HepG2 (cell line): ENCODE measurements at regions not wholly inside any gene's neighbourhood (a gene's known extent, or its start where the extent isn't known, plus 50 kb on each side); places are given as distances from the start of the nearest gene placed in this dataset.

Experiments
- CREB1 ChIP-seq, 2 experiments: fragments of 450-650 bp in 1 of 2; IDR thresholded peaks; 2 replicates each; pipeline ENCODE4 v1.6.1; 2016 to 2017; ENCODE audit warnings: control low read depth in 1 of 2, mild to moderate bottlenecking in 1 of 2, missing compliant biosample characterization in 1 of 2, missing genetic modification characterization in 1 of 2
- IRF2 ChIP-seq: IDR thresholded peaks from 2 replicates; pipeline ENCODE4 v1.6.1; 2018; ENCODE audit warnings: missing genetic modification reagents, missing compliant biosample characterization
- MXI1 ChIP-seq: IDR thresholded peaks from 3 replicates; pipeline ENCODE4 v1.6.1; 2012; ENCODE audit warnings: low read depth, low read length, inconsistent platforms, borderline replicate concordance
- ZNF350 ChIP-seq: sonication (generic); formaldehyde crosslinking; IDR thresholded peaks from 2 replicates; pipeline ENCODE4 v1.4.0; 2020; ENCODE audit warnings: mild to moderate bottlenecking, low read depth, missing genetic modification reagents, borderline replicate concordance
- TF ChIP-seq, protein P1 (sequence below): sonication (generic); formaldehyde crosslinking; IDR thresholded peaks from 2 replicates; pipeline ENCODE4 v1.4.0; 2020; ENCODE audit warnings: missing genetic modification reagents, borderline replicate concordance
- TF ChIP-seq, protein P2 (sequence below): sonication (generic); formaldehyde crosslinking; IDR thresholded peaks from 2 replicates; pipeline ENCODE4 v1.9.0; 2021; ENCODE audit warnings: missing genetic modification reagents, borderline replicate concordance

DNA sequence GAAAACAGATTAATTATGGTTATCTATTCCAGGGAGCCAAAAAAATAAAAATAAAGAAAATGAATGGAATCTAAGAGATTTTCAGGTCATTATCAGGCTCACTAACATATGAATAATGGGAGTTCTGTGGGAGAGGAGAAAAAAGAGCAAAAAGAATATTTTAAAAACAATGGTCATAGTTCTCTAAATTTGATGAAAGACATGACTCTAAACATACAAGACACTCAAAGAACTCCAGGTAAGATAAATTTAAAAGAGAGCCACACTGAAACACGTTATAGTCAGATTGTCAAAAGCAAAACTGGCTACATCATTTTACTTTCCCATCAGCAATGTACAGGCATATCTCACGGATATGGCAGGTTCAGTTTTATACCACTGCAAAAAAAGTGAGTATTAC, 520.0 kb downstream of the ANKRD50 start:
- TF ChIP-seq, protein P1, sequence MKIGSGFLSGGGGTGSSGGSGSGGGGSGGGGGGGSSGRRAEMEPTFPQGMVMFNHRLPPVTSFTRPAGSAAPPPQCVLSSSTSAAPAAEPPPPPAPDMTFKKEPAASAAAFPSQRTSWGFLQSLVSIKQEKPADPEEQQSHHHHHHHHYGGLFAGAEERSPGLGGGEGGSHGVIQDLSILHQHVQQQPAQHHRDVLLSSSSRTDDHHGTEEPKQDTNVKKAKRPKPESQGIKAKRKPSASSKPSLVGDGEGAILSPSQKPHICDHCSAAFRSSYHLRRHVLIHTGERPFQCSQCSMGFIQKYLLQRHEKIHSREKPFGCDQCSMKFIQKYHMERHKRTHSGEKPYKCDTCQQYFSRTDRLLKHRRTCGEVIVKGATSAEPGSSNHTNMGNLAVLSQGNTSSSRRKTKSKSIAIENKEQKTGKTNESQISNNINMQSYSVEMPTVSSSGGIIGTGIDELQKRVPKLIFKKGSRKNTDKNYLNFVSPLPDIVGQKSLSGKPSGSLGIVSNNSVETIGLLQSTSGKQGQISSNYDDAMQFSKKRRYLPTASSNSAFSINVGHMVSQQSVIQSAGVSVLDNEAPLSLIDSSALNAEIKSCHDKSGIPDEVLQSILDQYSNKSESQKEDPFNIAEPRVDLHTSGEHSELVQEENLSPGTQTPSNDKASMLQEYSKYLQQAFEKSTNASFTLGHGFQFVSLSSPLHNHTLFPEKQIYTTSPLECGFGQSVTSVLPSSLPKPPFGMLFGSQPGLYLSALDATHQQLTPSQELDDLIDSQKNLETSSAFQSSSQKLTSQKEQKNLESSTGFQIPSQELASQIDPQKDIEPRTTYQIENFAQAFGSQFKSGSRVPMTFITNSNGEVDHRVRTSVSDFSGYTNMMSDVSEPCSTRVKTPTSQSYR (CRISPR knock-in tag) = no peak
- TF ChIP-seq CREB1 (IDR thresholded peaks at IDR 0.05) = no peak
- no peak for TF ChIP-seq CREB1 (CRISPR knock-in tag; IDR thresholded peaks at IDR 0.05)
- no peak for TF ChIP-seq MXI1
- TF ChIP-seq IRF2 = no peak
- TF ChIP-seq, protein P2, sequence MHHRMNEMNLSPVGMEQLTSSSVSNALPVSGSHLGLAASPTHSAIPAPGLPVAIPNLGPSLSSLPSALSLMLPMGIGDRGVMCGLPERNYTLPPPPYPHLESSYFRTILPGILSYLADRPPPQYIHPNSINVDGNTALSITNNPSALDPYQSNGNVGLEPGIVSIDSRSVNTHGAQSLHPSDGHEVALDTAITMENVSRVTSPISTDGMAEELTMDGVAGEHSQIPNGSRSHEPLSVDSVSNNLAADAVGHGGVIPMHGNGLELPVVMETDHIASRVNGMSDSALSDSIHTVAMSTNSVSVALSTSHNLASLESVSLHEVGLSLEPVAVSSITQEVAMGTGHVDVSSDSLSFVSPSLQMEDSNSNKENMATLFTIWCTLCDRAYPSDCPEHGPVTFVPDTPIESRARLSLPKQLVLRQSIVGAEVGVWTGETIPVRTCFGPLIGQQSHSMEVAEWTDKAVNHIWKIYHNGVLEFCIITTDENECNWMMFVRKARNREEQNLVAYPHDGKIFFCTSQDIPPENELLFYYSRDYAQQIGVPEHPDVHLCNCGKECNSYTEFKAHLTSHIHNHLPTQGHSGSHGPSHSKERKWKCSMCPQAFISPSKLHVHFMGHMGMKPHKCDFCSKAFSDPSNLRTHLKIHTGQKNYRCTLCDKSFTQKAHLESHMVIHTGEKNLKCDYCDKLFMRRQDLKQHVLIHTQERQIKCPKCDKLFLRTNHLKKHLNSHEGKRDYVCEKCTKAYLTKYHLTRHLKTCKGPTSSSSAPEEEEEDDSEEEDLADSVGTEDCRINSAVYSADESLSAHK (CRISPR knock-in tag) = no peak
- no peak for TF ChIP-seq ZNF350 (CRISPR knock-in tag)
